ENCODE measurements at regions not wholly inside any gene's neighbourhood (a gene's known extent, or its start where the extent isn't known, plus 50 kb on each side); places are given as distances from the start of the nearest gene placed in this dataset.

DNA sequence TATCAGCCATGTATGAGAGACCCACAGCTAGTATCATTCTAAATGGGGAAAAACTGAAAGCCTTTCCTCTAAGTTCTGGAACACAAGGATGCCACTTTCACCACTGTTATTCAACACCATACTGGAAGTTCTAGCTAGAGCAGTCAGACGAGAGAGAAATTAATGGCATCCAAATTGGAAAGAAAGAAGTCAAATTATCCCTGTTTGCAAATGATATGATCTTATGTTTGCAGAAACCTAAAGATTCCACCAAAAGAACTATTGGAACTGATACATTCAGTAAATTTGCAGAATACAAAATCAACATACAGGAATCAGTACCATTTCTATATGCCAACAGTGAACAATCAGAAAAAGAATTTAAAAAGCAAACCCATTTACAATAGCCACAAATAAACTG lies 226.0 kb downstream of the TRPC6 start:
- peaks cover 7% of the 10 kb centered on the region for H3K9me3 Mint-ChIP-seq
- no peaks in the 10 kb centered on the region for H3K36me3 Mint-ChIP-seq (ENCODE audit: low read depth)
- no peak for TF ChIP-seq CTCF (IDR thresholded peaks at IDR 0.05)
- H3K27ac Mint-ChIP-seq: no peak overlapping the region
- H3K27me3 Mint-ChIP-seq (ENCODE audit: low read depth, poor library complexity): no peaks in the 10 kb centered on the region
- no peak overlapping the region for H3K4me3 Mint-ChIP-seq
- H3K4me1 Mint-ChIP-seq: no peaks in the 10 kb centered on the region
- DNase-seq: no peak

GRCh38 chr11:101354801-101355200 lies 225.2 kb upstream of the PGR start:
- no peaks in the 10 kb centered on the region for H3K27me3 Mint-ChIP-seq (ENCODE audit: low read depth, poor library complexity)
- H3K9me3 Mint-ChIP-seq: peaks cover 7% of the 10 kb centered on the region

DNA sequence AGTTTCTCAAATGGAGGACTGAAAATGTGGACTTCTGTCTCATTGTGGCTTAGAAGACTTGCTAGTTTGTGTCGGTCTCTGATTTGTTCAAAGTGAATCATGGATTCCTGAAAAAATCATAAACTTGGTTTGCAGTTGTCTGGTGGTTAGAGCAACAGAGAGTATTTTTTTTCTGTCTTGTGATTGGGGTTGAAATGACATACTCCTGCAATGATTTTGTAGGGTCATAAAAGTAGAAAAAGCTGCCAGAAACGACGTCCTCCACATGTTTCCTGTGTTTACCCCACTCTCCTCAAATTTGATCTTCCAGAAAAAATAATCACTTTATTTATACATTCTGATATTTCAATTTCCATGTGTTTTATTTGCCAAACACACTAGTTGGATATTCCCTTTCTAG lies 219.2 kb upstream of the PGR start:
- Mint-ChIP-seq H3K27me3 (ENCODE audit: low read depth, poor library complexity) (no peaks in the 10 kb centered on the region), H3K4me1 (no peaks in the 10 kb centered on the region), H3K4me3 (no peak overlapping the region), H3K27ac (no peak overlapping the region), H3K9me3 (no peaks in the 10 kb centered on the region), H3K36me3 (ENCODE audit: low read depth) (no peaks in the 10 kb centered on the region)
- no peak for DNase-seq
- no peak for TF ChIP-seq CTCF (IDR thresholded peaks at IDR 0.05)

More at GRCh38 chr11:101354801-101355200, 225.2 kb upstream of the PGR start:
- Mint-ChIP-seq H3K36me3 (ENCODE audit: low read depth) (no peaks in the 10 kb centered on the region), H3K27ac (no peak overlapping the region), H3K4me3 (no peak overlapping the region), H3K4me1 (no peaks in the 10 kb centered on the region)
- no peak for TF ChIP-seq CTCF (IDR thresholded peaks at IDR 0.05)
- DNase-seq: no peak

DNA sequence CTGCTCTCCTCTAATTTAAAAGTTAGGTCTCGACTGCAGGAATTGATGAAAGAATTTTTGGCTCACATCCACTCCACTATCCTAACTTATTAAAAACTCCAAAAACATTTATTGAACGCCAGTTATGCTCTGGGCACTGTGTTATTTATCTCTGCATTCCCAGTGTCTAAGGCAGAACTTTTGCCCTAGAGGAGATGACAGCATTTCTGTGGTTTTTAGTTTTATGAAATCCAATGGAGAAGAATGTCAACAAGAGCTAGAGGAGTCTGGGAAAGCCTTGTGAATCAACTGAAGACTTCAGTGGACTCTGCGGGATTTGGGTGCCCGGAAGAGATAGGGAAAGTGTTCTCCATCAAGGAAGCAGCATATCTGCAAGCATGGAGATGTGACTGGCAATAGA lies 217.0 kb upstream of the PGR start:
- no peak overlapping the region for H3K4me3 Mint-ChIP-seq
- no peaks in the 10 kb centered on the region for H3K27me3 Mint-ChIP-seq (ENCODE audit: low read depth, poor library complexity)
- DNase-seq: no peak
- no peaks in the 10 kb centered on the region for H3K36me3 Mint-ChIP-seq (ENCODE audit: low read depth)
- no peak for TF ChIP-seq CTCF (IDR thresholded peaks at IDR 0.05)
- no peak overlapping the region for H3K27ac Mint-ChIP-seq
- no peaks in the 10 kb centered on the region for H3K9me3 Mint-ChIP-seq
- no peaks in the 10 kb centered on the region for H3K4me1 Mint-ChIP-seq

DNA sequence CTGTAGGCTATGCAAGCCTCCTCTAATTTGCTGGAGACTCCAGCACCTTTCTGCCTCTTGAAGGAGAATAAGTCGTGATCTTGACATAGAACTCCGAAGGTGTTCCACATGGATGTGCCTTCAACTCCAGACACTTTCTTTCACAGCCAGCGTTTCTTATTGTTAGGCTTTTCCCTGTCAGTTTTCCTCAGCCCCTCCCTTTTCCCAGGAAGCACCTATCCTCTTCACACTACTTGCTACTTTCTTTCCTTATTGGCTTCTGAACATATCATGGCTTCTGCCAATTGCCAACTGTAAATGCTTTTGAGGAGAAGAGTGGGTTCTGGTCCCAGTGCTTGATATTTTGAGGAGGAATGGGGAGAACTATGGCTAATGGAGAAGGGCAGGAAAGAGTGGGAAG lies 216.3 kb upstream of the PGR start:
- no peak for TF ChIP-seq CTCF (IDR thresholded peaks at IDR 0.05)
- DNase-seq: no peak
- H3K4me3 Mint-ChIP-seq: no peak overlapping the region
- no peak overlapping the region for H3K27ac Mint-ChIP-seq
- no peaks in the 10 kb centered on the region for H3K9me3 Mint-ChIP-seq
- no peaks in the 10 kb centered on the region for H3K4me1 Mint-ChIP-seq
- H3K27me3 Mint-ChIP-seq (ENCODE audit: low read depth, poor library complexity): no peaks in the 10 kb centered on the region
- H3K36me3 Mint-ChIP-seq (ENCODE audit: low read depth): no peaks in the 10 kb centered on the region

GRCh38 chr11:101342307-101342706 lies 212.7 kb upstream of the PGR start:
- TF ChIP-seq CTCF (IDR thresholded peaks at IDR 0.05): no peak
- H3K4me3 Mint-ChIP-seq: no peak overlapping the region
- no peaks in the 10 kb centered on the region for H3K9me3 Mint-ChIP-seq
- no peak overlapping the region for H3K27ac Mint-ChIP-seq
- no peaks in the 10 kb centered on the region for H3K4me1 Mint-ChIP-seq
- peaks cover 6% of the 10 kb centered on the region for H3K27me3 Mint-ChIP-seq (ENCODE audit: low read depth, poor library complexity)
- no peaks in the 10 kb centered on the region for H3K36me3 Mint-ChIP-seq (ENCODE audit: low read depth)
- no peak for DNase-seq
